Neural progenitor cell (in vitro differentiated cells): ENCODE measurements at regions not wholly inside any gene's neighbourhood (a gene's known extent, or its start where the extent isn't known, plus 50 kb on each side); places are given as distances from the start of the nearest gene placed in this dataset.

Experiments
- DNase-seq: peaks from one replicate; pipeline ENCODE4 v3.0.0-alpha.2; 2016; ENCODE audit warnings: low spot score
- H2AFZ ChIP-seq: fragments of 200-600 bp; sonication (generic); replicated peaks from 2 replicates; pipeline ENCODE4 v1.6.1; 2016; ENCODE audit warnings: antibody characterized with exemption
- H3F3A ChIP-seq: fragments of 200-600 bp; sonication (generic); 2 replicates; pipeline ENCODE4 v1.6.1; 2016; ENCODE audit warnings: antibody characterized with exemption, low read depth
- H3K27ac ChIP-seq: fragments of 200-600 bp; sonication (generic); 2 replicates; pipeline ENCODE4 v1.5.1; 2016; ENCODE audit warnings: mild to moderate bottlenecking
- H3K27me3 ChIP-seq: fragments of 200-600 bp; sonication (generic); 2 replicates; pipeline ENCODE4 v1.6.1; 2016; ENCODE audit warnings: mild to moderate bottlenecking, moderate library complexity
- H3K36me3 ChIP-seq: fragments of 200-600 bp; sonication (generic); 2 replicates; pipeline ENCODE4 v1.5.1; 2016
- H3K4me1 ChIP-seq: fragments of 200-600 bp; sonication (generic); 2 replicates; pipeline ENCODE4 v1.6.1; 2016; ENCODE audit warnings: mixed run types
- H3K4me2 ChIP-seq: fragments of 200-600 bp; sonication (generic); 2 replicates; pipeline ENCODE4 v1.6.1; 2016
- H3K4me3 ChIP-seq: fragments of 200-600 bp; sonication (generic); 2 replicates; pipeline ENCODE4 v1.5.1; 2016
- H3K79me2 ChIP-seq: fragments of 200-600 bp; sonication (generic); 2 replicates; pipeline ENCODE4 v1.6.1; 2016; ENCODE audit warnings: low read depth
- H3K9ac ChIP-seq: fragments of 200-600 bp; sonication (generic); 2 replicates; pipeline ENCODE4 v1.6.1; 2016
- H3K9me3 ChIP-seq: fragments of 200-600 bp; sonication (generic); 2 replicates; pipeline ENCODE4 v1.5.1; 2016; ENCODE audit warnings: low read depth
- H4K20me1 ChIP-seq: fragments of 200-600 bp; sonication (generic); 2 replicates; pipeline ENCODE4 v1.6.1; 2016; ENCODE audit warnings: low read depth
- H3K27ac Mint-ChIP-seq: 3 replicates; pipeline ENCODE4 v1.8.0; 2021; ENCODE audit warnings: mixed read lengths
- H3K27me3 Mint-ChIP-seq: 2 replicates; pipeline ENCODE4 v1.8.0; 2022; ENCODE audit warnings: low read depth, mild to moderate bottlenecking, inconsistent platforms, moderate library complexity, mixed read lengths; ENCODE audit not compliant: insufficient read depth
- H3K36me3 Mint-ChIP-seq: 3 replicates; pipeline ENCODE4 v1.8.0; 2021; ENCODE audit warnings: mixed read lengths
- H3K4me1 Mint-ChIP-seq: 3 replicates; pipeline ENCODE4 v1.8.0; 2021; ENCODE audit warnings: mixed read lengths
- H3K4me3 Mint-ChIP-seq: 3 replicates; pipeline ENCODE4 v1.8.0; 2021; ENCODE audit warnings: mild to moderate bottlenecking, moderate library complexity, mixed read lengths
- H3K9me3 Mint-ChIP-seq: 3 replicates; pipeline ENCODE4 v1.8.0; 2020; ENCODE audit warnings: mixed read lengths
- CTCF ChIP-seq: fragments of 200-600 bp; sonication (generic); IDR thresholded peaks from 2 replicates; pipeline ENCODE4 v1.5.1; 2017; ENCODE audit warnings: antibody characterized with exemption, mild to moderate bottlenecking
- EZH2 ChIP-seq: fragments of 200-600 bp; sonication (generic); IDR thresholded peaks from 2 replicates; pipeline ENCODE4 v1.6.1; 2017; ENCODE audit warnings: antibody characterized with exemption, mild to moderate bottlenecking, moderate library complexity
- EZH2phosphoT487 ChIP-seq: fragments of 200-600 bp; sonication (generic); IDR thresholded peaks from 2 replicates; pipeline ENCODE4 v1.6.1; 2017; ENCODE audit warnings: antibody characterized with exemption

- Histone ChIP-seq H3F3A (no peaks in the 10 kb centered on the region), H2AFZ (no peak overlapping the region), H3K4me2 (no peak overlapping the region), H3K4me1 (no peaks in the 10 kb centered on the region), H3K9ac (no peak overlapping the region), H3K36me3 (no peaks in the 10 kb centered on the region), H3K27me3 (no peaks in the 10 kb centered on the region), H3K27ac (no peak overlapping the region), H4K20me1 (no peaks in the 10 kb centered on the region), H3K9me3 (no peaks in the 10 kb centered on the region), H3K79me2 (no peaks in the 10 kb centered on the region), H3K4me3 (no peak overlapping the region)
- Mint-ChIP-seq H3K27me3 (peaks cover 4% of the 10 kb centered on the region), H3K4me3 (no peak overlapping the region), H3K4me1 (no peaks in the 10 kb centered on the region), H3K27ac (no peak overlapping the region), H3K36me3 (peaks cover 4% of the 10 kb centered on the region), H3K9me3 (no peaks in the 10 kb centered on the region)
- TF ChIP-seq EZH2 (no peak), CTCF (no peak), EZH2phosphoT487 (no peak)
- DNase-seq: no peak
These were observed 52.1 kb upstream of the FREM1 start for GRCh38 chr9:14962193-14962882.

- Mint-ChIP-seq H3K36me3 (peaks cover 4% of the 10 kb centered on the region), H3K27me3 (peaks cover 4% of the 10 kb centered on the region), H3K27ac (peak overlapping the region; percentile 20), H3K4me3 (no peak overlapping the region), H3K9me3 (no peaks in the 10 kb centered on the region), H3K4me1 (no peaks in the 10 kb centered on the region)
- no peak for TF ChIP-seq EZH2
- no peak for TF ChIP-seq CTCF
- TF ChIP-seq EZH2phosphoT487: no peak
- H3K27me3 ChIP-seq: no peaks in the 10 kb centered on the region
- no peaks in the 10 kb centered on the region for H3K9me3 ChIP-seq
- no peaks in the 10 kb centered on the region for H3K36me3 ChIP-seq
- H3K4me1 ChIP-seq: no peaks in the 10 kb centered on the region
- no peaks in the 10 kb centered on the region for H3K79me2 ChIP-seq
- no peaks in the 10 kb centered on the region for H3F3A ChIP-seq
- H3K4me2 ChIP-seq: no peak overlapping the region
- no peak overlapping the region for H3K4me3 ChIP-seq
- no peak overlapping the region for H3K27ac ChIP-seq
- H3K9ac ChIP-seq: no peak overlapping the region
- no peaks in the 10 kb centered on the region for H4K20me1 ChIP-seq
- H2AFZ ChIP-seq: peak overlapping the region; percentile 36
- no peak for DNase-seq
These were observed 51.3 kb upstream of the FREM1 start for GRCh38 chr9:14961372-14962068.

- Histone ChIP-seq H4K20me1 (no peaks in the 10 kb centered on the region), H2AFZ (no peak overlapping the region), H3K4me2 (no peak overlapping the region), H3K9me3 (no peaks in the 10 kb centered on the region), H3K4me1 (no peaks in the 10 kb centered on the region), H3K27me3 (no peaks in the 10 kb centered on the region), H3K36me3 (no peaks in the 10 kb centered on the region), H3K9ac (no peak overlapping the region), H3K27ac (no peak overlapping the region), H3F3A (no peaks in the 10 kb centered on the region), H3K79me2 (no peaks in the 10 kb centered on the region), H3K4me3 (no peak overlapping the region)
- no peak for TF ChIP-seq EZH2
- TF ChIP-seq CTCF: no peak
- TF ChIP-seq EZH2phosphoT487: no peak
- H3K9me3 Mint-ChIP-seq: no peaks in the 10 kb centered on the region
- no peak for DNase-seq
- peaks cover 2% of the 10 kb centered on the region for H3K27me3 Mint-ChIP-seq
- H3K36me3 Mint-ChIP-seq: peaks cover 4% of the 10 kb centered on the region
- H3K4me3 Mint-ChIP-seq: no peak overlapping the region
- H3K27ac Mint-ChIP-seq: peak overlapping the region; percentile 20
- no peaks in the 10 kb centered on the region for H3K4me1 Mint-ChIP-seq
These were observed 50.7 kb upstream of the FREM1 start for GRCh38 chr9:14960881-14961280.
